ENCODE measurements at regions not wholly inside any gene's neighbourhood (a gene's known extent, or its start where the extent isn't known, plus 50 kb on each side); places are given as distances from the start of the nearest gene placed in this dataset.

GRCh38 chr12:43233861-43234260, 318.1 kb downstream of the ADAMTS20 start:
- no peak for TF ChIP-seq REST (IDR thresholded peaks at IDR 0.05)
- no peak for TF ChIP-seq RAD21 (IDR thresholded peaks at IDR 0.05)
- no peak for TF ChIP-seq ATF3 (IDR thresholded peaks at IDR 0.05)
- no peak for TF ChIP-seq CTCF (IDR thresholded peaks at IDR 0.05; ENCODE audit: low read depth, low read length, missing input control)
- no peak for TF ChIP-seq FOXA1 (IDR thresholded peaks at IDR 0.05)
- no peak for TF ChIP-seq TAF1 (conservative IDR thresholded peaks at IDR 0.05)

All from liver (tissue), 3 donors.